Stomach (tissue), 4 donors: ENCODE measurements at regions not wholly inside any gene's neighbourhood (a gene's known extent, or its start where the extent isn't known, plus 50 kb on each side); places are given as distances from the start of the nearest gene placed in this dataset.

Experiments
- CTCF ChIP-seq, 7 experiments: fragments of 450-650 bp in 4 of 7; fragments of 200-600 bp in 3 of 7; sonication (generic) in 3 of 7; IDR thresholded peaks; one replicate each; pipeline ENCODE4 v1.5.1; 2016 to 2019; ENCODE audit warnings: antibody characterized with exemption in 7 of 7, control low read depth in 2 of 7, mild to moderate bottlenecking in 1 of 7
- EP300 ChIP-seq: sonication (generic); formaldehyde crosslinking; IDR thresholded peaks from one replicate; pipeline ENCODE4 v1.6.1; 2017; ENCODE audit warnings: antibody characterized with exemption

GRCh38 chr13:80476953-80477352, 136.0 kb upstream of the SPRY2 start:
- TF ChIP-seq CTCF (IDR thresholded peaks at IDR 0.05), result no peak
- TF ChIP-seq EP300, result no peak
